Osteocyte (in vitro differentiated cells): ENCODE measurements at regions not wholly inside any gene's neighbourhood (a gene's known extent, or its start where the extent isn't known, plus 50 kb on each side); places are given as distances from the start of the nearest gene placed in this dataset.
"Not testable (repeated sequence)": the region's sequence is repeated elsewhere in the genome, so short reads cannot be mapped to it uniquely, and the experiment has no call there.

Source experiments
- DNase-seq: peaks from one replicate; pipeline ENCODE4 v3.0.0; 2021; ENCODE audit warnings: mixed read lengths; ENCODE audit not compliant: unreplicated experiment; ENCODE audit errors: extremely low spot score
- H3K27ac Mint-ChIP-seq: one replicate; pipeline ENCODE4 v1.8.0; 2021; ENCODE audit warnings: mild to moderate bottlenecking, mixed read lengths; ENCODE audit not compliant: unreplicated experiment
- H3K27me3 Mint-ChIP-seq: one replicate; pipeline ENCODE4 v1.8.0; 2021; ENCODE audit warnings: mixed read lengths; ENCODE audit not compliant: unreplicated experiment
- H3K36me3 Mint-ChIP-seq: one replicate; pipeline ENCODE4 v1.8.0; 2021; ENCODE audit warnings: mixed read lengths; ENCODE audit not compliant: unreplicated experiment
- H3K4me1 Mint-ChIP-seq: one replicate; pipeline ENCODE4 v1.8.0; 2021; ENCODE audit warnings: mixed read lengths; ENCODE audit not compliant: unreplicated experiment
- H3K4me3 Mint-ChIP-seq: one replicate; pipeline ENCODE4 v1.8.0; 2021; ENCODE audit warnings: mild to moderate bottlenecking, moderate library complexity, mixed read lengths; ENCODE audit not compliant: unreplicated experiment
- H3K9me3 Mint-ChIP-seq: one replicate; pipeline ENCODE4 v1.8.0; 2021; ENCODE audit warnings: mixed read lengths; ENCODE audit not compliant: unreplicated experiment
- TF ChIP-seq, protein P1 (sequence below): fragments of 200-600 bp; sonication (generic); IDR thresholded peaks from 2 replicates; pipeline ENCODE4 v1.5.0; 2021; ENCODE audit warnings: antibody characterized with exemption, mild to moderate bottlenecking, moderate library complexity

DNA sequence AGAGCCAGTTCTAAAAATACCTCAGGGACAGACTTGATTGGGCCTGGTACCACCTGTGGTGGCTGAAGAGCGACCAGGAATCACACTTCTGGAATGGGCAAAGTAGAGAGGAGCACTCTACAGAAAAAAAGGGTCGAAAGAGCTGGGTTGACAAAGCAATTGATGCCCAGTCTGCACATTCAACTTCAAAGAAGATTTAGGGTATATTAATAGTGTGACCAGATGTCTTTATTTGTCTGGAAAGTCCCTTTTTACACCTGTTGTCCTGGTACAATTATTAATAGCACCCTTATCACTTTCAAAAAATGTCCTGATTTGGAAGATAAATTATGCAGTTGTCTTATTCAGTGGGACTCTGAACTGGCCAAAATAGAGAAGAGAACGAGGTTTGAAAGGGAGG lies 137.5 kb downstream of the DYRK2 start:
- Mint-ChIP-seq H3K9me3 (peaks cover under 1% of the 10 kb centered on the region), H3K4me1 (peaks cover 5% of the 10 kb centered on the region), H3K4me3 (no peak overlapping the region), H3K27ac (no peak overlapping the region), H3K27me3 (no peaks in the 10 kb centered on the region), H3K36me3 (no peaks in the 10 kb centered on the region)
- TF ChIP-seq, protein P1, sequence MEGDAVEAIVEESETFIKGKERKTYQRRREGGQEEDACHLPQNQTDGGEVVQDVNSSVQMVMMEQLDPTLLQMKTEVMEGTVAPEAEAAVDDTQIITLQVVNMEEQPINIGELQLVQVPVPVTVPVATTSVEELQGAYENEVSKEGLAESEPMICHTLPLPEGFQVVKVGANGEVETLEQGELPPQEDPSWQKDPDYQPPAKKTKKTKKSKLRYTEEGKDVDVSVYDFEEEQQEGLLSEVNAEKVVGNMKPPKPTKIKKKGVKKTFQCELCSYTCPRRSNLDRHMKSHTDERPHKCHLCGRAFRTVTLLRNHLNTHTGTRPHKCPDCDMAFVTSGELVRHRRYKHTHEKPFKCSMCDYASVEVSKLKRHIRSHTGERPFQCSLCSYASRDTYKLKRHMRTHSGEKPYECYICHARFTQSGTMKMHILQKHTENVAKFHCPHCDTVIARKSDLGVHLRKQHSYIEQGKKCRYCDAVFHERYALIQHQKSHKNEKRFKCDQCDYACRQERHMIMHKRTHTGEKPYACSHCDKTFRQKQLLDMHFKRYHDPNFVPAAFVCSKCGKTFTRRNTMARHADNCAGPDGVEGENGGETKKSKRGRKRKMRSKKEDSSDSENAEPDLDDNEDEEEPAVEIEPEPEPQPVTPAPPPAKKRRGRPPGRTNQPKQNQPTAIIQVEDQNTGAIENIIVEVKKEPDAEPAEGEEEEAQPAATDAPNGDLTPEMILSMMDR: no peak
- no peak for DNase-seq

DNA sequence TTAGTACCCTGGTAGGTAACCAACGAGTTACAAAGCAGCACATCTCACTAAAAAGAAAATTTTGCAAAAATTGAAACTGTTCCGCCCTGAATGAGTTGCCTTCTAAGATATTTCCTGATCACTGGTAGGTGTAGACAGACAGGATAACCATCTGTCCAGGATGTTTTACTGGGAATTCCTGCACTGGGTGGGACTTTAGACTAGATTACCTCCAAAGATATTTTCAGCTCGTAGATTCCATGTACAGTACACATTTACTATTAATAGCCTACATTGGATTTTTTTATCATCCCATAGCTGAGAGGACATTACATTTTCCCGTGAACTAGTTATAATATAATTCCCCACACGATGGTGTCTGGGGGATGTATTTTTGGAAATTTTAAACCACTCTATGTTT lies 139.6 kb downstream of the DYRK2 start:
- H3K4me1 Mint-ChIP-seq: peaks cover 6% of the 10 kb centered on the region
- TF ChIP-seq, protein P1: no peak
- no peak overlapping the region for H3K27ac Mint-ChIP-seq
- DNase-seq: no peak
- H3K9me3 Mint-ChIP-seq: peaks cover 10% of the 10 kb centered on the region
- no peaks in the 10 kb centered on the region for H3K36me3 Mint-ChIP-seq
- no peaks in the 10 kb centered on the region for H3K27me3 Mint-ChIP-seq
- H3K4me3 Mint-ChIP-seq: no peak overlapping the region

DNA sequence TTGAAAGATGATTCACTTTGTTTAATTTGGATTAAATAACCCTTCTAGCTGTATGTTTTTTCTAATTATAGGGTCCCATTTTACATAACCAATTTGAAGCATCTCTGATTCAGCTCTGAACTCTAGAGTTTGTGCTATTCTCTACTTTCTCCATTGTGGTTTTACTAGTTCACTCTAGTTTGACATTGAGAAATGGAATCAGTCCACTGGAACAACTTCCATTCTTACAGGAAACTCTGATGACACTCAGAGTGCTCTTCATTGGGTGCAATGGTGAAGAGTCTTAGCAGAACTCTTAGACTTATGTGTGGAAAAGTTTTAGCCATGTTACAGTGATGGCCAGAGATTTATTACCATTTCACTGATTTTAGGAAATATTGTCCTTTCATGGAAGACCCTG lies 140.7 kb downstream of the DYRK2 start:
- Mint-ChIP-seq H3K27ac (no peak overlapping the region), H3K36me3 (no peaks in the 10 kb centered on the region), H3K9me3 (peaks cover 10% of the 10 kb centered on the region), H3K4me1 (peaks cover 10% of the 10 kb centered on the region), H3K4me3 (no peak overlapping the region), H3K27me3 (no peaks in the 10 kb centered on the region)
- DNase-seq: no peak
- TF ChIP-seq, protein P1: no peak

DNA sequence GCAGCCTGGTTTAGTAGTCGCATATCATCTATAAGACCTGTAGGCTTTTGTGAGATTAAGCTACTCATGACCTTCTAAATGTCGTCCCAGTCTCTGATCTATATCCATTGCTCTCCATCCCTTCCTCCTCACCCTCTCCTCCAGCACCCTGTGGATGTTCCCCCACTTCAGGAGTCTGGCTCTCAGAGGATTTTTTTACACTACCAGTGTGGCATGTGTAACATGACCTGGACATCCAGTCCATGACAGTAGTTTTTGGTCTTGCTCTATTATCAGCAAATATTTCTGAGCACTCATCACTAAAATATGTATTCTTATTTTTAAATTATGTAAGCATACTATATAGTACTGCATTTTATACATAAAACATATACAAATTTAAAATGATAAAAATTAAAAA lies 142.1 kb downstream of the DYRK2 start:
- peaks cover 10% of the 10 kb centered on the region for H3K9me3 Mint-ChIP-seq
- H3K36me3 Mint-ChIP-seq: no peaks in the 10 kb centered on the region
- H3K27ac Mint-ChIP-seq: no peak overlapping the region
- DNase-seq: no peak
- H3K4me1 Mint-ChIP-seq: peaks cover 14% of the 10 kb centered on the region
- TF ChIP-seq, protein P1: no peak
- no peaks in the 10 kb centered on the region for H3K27me3 Mint-ChIP-seq
- no peak overlapping the region for H3K4me3 Mint-ChIP-seq

DNA sequence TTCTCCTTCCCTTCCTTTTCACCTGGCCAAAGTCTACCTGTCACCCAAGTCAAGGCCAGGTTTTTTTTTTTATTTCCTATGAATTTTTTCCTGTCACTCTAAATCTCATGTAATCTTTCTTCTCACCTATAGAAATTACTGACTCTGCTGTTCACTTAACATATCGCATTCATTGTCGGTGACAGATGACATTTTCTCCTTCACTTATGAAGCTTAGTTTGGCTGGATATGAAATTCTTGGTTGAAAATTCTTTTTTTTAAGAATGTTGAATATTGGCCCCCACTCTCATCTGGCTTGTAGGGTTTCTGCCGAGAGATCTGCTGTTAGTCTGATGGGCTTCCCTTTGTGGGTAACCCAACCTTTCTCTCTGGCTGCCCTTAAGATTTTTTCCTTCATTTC lies 142.8 kb downstream of the DYRK2 start:
- peaks cover 14% of the 10 kb centered on the region for H3K4me1 Mint-ChIP-seq
- H3K27ac Mint-ChIP-seq, H3K4me3 Mint-ChIP-seq, H3K36me3 Mint-ChIP-seq, H3K9me3 Mint-ChIP-seq, H3K27me3 Mint-ChIP-seq, DNase-seq: not testable (repeated sequence)

DNA sequence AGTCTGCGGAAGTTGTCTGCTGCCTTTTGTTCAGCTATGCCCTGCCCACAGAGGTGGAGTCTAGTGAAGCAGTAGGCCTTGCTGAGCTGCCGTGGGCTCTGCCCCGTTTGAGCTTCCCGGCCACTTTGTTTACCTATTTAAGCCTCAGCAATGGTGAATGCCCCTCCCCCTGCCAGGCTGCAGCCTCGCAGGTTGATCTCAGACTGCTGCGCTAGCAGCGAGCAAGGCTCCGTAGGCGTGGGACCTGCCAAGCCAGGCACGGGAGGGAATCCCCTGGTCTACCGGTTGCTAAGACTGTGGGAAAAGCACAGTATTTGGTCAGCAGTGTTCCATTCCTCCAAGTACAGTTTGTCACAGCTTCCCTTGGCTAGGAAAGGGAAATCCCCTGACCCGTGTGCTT lies 143.6 kb downstream of the DYRK2 start:
- DNase-seq: no peak
- H3K36me3 Mint-ChIP-seq: no peaks in the 10 kb centered on the region
- H3K4me1 Mint-ChIP-seq: peaks cover 14% of the 10 kb centered on the region
- H3K27ac Mint-ChIP-seq: no peak overlapping the region
- no peak overlapping the region for H3K4me3 Mint-ChIP-seq
- H3K9me3 Mint-ChIP-seq: peaks cover 10% of the 10 kb centered on the region
- no peaks in the 10 kb centered on the region for H3K27me3 Mint-ChIP-seq
- TF ChIP-seq, protein P1: no peak
